COLO668 (cell line): ENCODE measurements at regions not wholly inside any gene's neighbourhood (a gene's known extent, or its start where the extent isn't known, plus 50 kb on each side); places are given as distances from the start of the nearest gene placed in this dataset.

Source experiments
- DNase-seq: peaks from one replicate; lab custom pipeline; 2025; ENCODE audit not compliant: unreplicated experiment; lab: John Stamatoyannopoulos, UW

GRCh38 chr6:7664003-7664402, 61.9 kb upstream of the BMP6 start:
- no peak for DNase-seq

GRCh38 chr6:7668936-7669335, 57.0 kb upstream of the BMP6 start:
- no peak for DNase-seq

GRCh38 chr6:7669742-7670141, 56.2 kb upstream of the BMP6 start:
- no peak for DNase-seq

- DNase-seq, result no peak
Observed at GRCh38 chr6:7671076-7671475, 54.8 kb upstream of the BMP6 start.

GRCh38 chr6:7671581-7671980, 54.3 kb upstream of the BMP6 start:
- DNase-seq, result no peak

GRCh38 chr6:7672066-7673062, 53.5 kb upstream of the BMP6 start:
- no peak for DNase-seq

- peak; percentile 6 for DNase-seq
Observed at GRCh38 chr6:7673063-7673536, 52.8 kb upstream of the BMP6 start.

DNA sequence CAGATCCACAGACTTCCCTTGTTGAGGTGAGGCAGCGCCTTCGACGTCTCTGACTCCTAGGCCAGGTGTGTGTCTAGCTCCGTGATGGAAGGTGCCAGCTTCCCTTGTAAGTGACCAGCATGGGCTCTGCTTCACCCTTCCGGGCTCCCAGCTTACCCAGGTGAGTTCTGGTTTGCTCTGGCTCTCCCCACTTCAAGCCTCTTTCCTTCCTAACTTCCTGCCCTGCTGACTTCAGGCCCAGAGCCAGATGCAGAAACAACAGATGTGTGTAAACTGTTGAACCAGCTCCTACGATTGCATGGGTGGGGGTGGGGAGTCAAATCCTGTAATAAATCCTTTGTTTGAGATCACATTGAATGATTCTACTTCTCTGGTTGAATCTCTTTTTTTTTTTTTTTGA, 51.6 kb upstream of the BMP6 start:
- DNase-seq, result peak; percentile 18

DNA sequence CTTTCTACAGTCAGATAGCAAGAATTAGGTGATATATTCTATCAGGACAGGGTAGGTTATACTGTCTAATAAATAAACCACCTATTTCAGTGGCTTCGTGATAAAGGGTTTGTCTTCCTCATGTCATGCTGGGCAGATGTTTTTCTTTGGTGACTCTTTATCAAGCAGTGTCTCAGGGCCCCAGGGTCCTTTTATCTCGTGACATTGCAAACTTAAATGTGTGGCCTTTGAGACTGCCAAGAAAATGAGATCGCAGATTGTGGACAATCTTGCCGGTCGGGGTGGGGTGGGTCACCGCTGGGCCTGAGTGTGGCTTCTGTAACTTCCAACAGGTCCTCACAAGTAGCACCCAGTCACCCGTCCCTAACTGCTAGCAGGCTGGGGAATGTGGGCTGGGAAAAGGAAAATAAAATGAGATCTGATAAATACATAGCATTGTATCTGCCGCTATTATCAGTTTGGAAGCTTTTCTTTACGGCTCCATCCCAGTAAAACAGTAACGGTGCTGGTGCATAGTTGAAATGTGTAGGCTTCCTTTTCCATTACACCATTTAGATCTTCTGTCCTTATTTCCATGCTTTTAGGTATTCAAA, 50.5 kb upstream of the BMP6 start:
- no peak for DNase-seq
